Pancreas (tissue), 10 donors: ENCODE measurements at regions not wholly inside any gene's neighbourhood (a gene's known extent, or its start where the extent isn't known, plus 50 kb on each side); places are given as distances from the start of the nearest gene placed in this dataset.
A peak's percentile ranks its signal among the peaks of the same experiment; 100 is the strongest.

Source experiments
- ATAC-seq, 4 donors: fragments of 200-7000 bp; cut with Tn5 transposase; one replicate each; pipeline versions ENCODE4 v1.8.0 to v1.9.1; 2020; ENCODE audit warnings: mild to moderate bottlenecking in 4 of 4, moderate library complexity in 4 of 4
- DNase-seq, 6 donors: peaks; one replicate each; pipeline ENCODE4 v3.0.0-alpha.2; 2020
- FAIRE-seq: peaks from 2 replicates; lab custom pipeline; 2012; peaks lifted over from hg19 to GRCh38; lab: Jason Lieb, UNC
- H3K27ac ChIP-seq, 4 donors: fragments of 200-600 bp; sonication (generic); 1 replicate in 3 of 4; 2 replicates in 1 of 4; pipeline versions ENCODE4 v1.5.0 to v1.8.0; 2020
- H3K27me3 ChIP-seq, 4 donors: fragments of 200-600 bp; one replicate each; pipeline ENCODE4 v1.8.0; 2021
- H3K36me3 ChIP-seq, 3 donors: fragments of 200-600 bp; sonication (generic) in 1 of 3; one replicate each; pipeline versions ENCODE4 v1.5.0 to v1.8.0; 2020 to 2021
- H3K4me1 ChIP-seq, 3 donors: fragments of 200-600 bp; one replicate each; pipeline ENCODE4 v1.8.0; 2021
- H3K4me3 ChIP-seq, 4 donors: fragments of 200-600 bp; sonication (generic) in 2 of 4; one replicate each; pipeline versions ENCODE4 v1.5.0 to v1.8.0; 2020 to 2021
- H3K9me3 ChIP-seq, 4 donors: fragments of 200-600 bp; one replicate each; pipeline ENCODE4 v1.8.0; 2021
- WGBS, 2 donors: extraction: QIAGEN DNeasy Blood & Tissue Kit; methylation state at CpG; one replicate each; pipeline ENCODE4 v1.1.7; 2013; 5-methylcytosine and 5-hydroxymethylcytosine counted together
- intact Hi-C, 3 donors: fragments of 100-400 bp; cut with DNase I; formaldehyde crosslinking; loops; one replicate each; pipeline versions ENCODE4 v1.11.1 to v1.14.2; 2022
- TF ChIP-seq, protein P1 (sequence below), 4 donors: fragments of 200-600 bp; sonication (generic) in 3 of 4; IDR thresholded peaks; one replicate each; pipeline versions ENCODE4 v1.5.0 to v1.8.0; 2021; ENCODE audit warnings: antibody characterized with exemption in 4 of 4
- donor health status: healthy with polysubstance abuse.
- donor health status: DM: no; HTN: no; CAD: no; lungs with moderate emphysema.
- donor health status: DM: no; HTN: no; CAD: no.
- donor health status: control.
- donor health status: control.
- donor health status: Bipolar disorder and iron deficiency.
- donor health status: DM: yes; HTN: yes; CAD: no.
- donor health status: DM: no; HTN: no; CAD: no.
- donor health status: DM: no; HTN: no; CAD: no.
- donor health status: DM: yes; HTN: yes; CAD: no.

- no peaks in the 10 kb centered on the region for H3K36me3 ChIP-seq
- H3K4me1 ChIP-seq: no peaks in the 10 kb centered on the region
- H3K4me3 ChIP-seq: no peak overlapping the region
- DNase-seq (no peak), ATAC-seq (peak in 2 of 4 donors; percentile 40 to 56), FAIRE-seq (no peak)
- H3K27ac ChIP-seq: no peak overlapping the region
- H3K27me3 ChIP-seq: no peaks in the 10 kb centered on the region
- H3K9me3 ChIP-seq: no peaks in the 10 kb centered on the region
- WGBS, 2 donors: 54 to 62% methylated on average over 9 of the region's 9 CpGs
- TF ChIP-seq, protein P1, sequence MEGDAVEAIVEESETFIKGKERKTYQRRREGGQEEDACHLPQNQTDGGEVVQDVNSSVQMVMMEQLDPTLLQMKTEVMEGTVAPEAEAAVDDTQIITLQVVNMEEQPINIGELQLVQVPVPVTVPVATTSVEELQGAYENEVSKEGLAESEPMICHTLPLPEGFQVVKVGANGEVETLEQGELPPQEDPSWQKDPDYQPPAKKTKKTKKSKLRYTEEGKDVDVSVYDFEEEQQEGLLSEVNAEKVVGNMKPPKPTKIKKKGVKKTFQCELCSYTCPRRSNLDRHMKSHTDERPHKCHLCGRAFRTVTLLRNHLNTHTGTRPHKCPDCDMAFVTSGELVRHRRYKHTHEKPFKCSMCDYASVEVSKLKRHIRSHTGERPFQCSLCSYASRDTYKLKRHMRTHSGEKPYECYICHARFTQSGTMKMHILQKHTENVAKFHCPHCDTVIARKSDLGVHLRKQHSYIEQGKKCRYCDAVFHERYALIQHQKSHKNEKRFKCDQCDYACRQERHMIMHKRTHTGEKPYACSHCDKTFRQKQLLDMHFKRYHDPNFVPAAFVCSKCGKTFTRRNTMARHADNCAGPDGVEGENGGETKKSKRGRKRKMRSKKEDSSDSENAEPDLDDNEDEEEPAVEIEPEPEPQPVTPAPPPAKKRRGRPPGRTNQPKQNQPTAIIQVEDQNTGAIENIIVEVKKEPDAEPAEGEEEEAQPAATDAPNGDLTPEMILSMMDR (IDR thresholded peaks at IDR 0.05): no peak
- intact Hi-C loops: no loop called here
These were observed 396.8 kb downstream of the NUAK1 start for GRCh38 chr12:105741786-105742566.

DNA sequence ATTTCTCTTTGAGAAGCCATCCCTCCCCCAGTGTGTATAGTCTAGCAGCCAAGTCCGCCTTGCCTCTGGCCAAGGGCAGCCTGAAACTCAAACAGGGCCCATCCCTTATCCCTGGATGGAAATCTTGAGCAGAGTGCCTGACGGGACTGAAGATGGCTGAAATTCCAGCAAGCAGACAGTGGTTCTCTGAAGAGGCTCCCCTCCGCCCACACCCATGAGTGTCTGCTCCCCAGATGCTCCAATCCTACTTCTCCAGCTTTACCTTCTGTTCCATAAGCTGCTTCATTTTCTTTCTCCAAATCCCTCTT, 396.2 kb downstream of the NUAK1 start:
- ATAC-seq: no peak
- no peaks in the 10 kb centered on the region for H3K9me3 ChIP-seq
- H3K27me3 ChIP-seq: no peaks in the 10 kb centered on the region
- TF ChIP-seq, protein P1 (IDR thresholded peaks at IDR 0.05): no peak
- intact Hi-C loops: no loop called here
- no peak overlapping the region for H3K27ac ChIP-seq
- WGBS, 2 donors: 78 to 92% methylated on average over 3 of the region's 3 CpGs
- no peaks in the 10 kb centered on the region for H3K4me1 ChIP-seq
- FAIRE-seq: no peak
- DNase-seq: no peak
- H3K36me3 ChIP-seq: no peaks in the 10 kb centered on the region
- H3K4me3 ChIP-seq: no peak overlapping the region

GRCh38 chr12:105744371-105745058, 394.2 kb downstream of the NUAK1 start:
- DNase-seq (no peak), FAIRE-seq (no peak), ATAC-seq (no peak)
- intact Hi-C loops: no loop called here
- Histone ChIP-seq H3K27ac (no peak overlapping the region), H3K36me3 (no peaks in the 10 kb centered on the region), H3K4me3 (no peak overlapping the region), H3K4me1 (no peaks in the 10 kb centered on the region), H3K27me3 (no peaks in the 10 kb centered on the region), H3K9me3 (no peaks in the 10 kb centered on the region)
- WGBS, 2 donors: 94 to 95% methylated on average over 4 of the region's 4 CpGs
- TF ChIP-seq, protein P1 (IDR thresholded peaks at IDR 0.05): no peak

- no peaks in the 10 kb centered on the region for H3K27me3 ChIP-seq
- DNase-seq (no peak), FAIRE-seq (no peak), ATAC-seq (no peak)
- H3K9me3 ChIP-seq: no peaks in the 10 kb centered on the region
- no peak overlapping the region for H3K4me3 ChIP-seq
- H3K27ac ChIP-seq: no peak overlapping the region
- no peaks in the 10 kb centered on the region for H3K36me3 ChIP-seq
- 71% methylated on average over 4 of the region's 4 CpGs for WGBS, 2 donors
- TF ChIP-seq, protein P1 (IDR thresholded peaks at IDR 0.05): no peak
- H3K4me1 ChIP-seq: no peaks in the 10 kb centered on the region
- intact Hi-C loops: no loop called here
These were observed 392.9 kb downstream of the NUAK1 start for GRCh38 chr12:105745811-105746210.
